HG02943 (cell line): ENCODE measurements at regions not wholly inside any gene's neighbourhood (a gene's known extent, or its start where the extent isn't known, plus 50 kb on each side); places are given as distances from the start of the nearest gene placed in this dataset.
A peak's percentile ranks its signal among the peaks of the same experiment; 100 is the strongest.
"Not testable (repeated sequence)": the region's sequence is repeated elsewhere in the genome, so short reads cannot be mapped to it uniquely, and the experiment has no call there.

Experiments
- ATAC-seq: cut with Tn5 transposase; IDR thresholded peaks from one replicate; pipeline ENCODE4 v1.9.1; 2021; ENCODE audit warnings: mild to moderate bottlenecking, low read depth, moderate library complexity; ENCODE audit not compliant: unreplicated experiment

DNA sequence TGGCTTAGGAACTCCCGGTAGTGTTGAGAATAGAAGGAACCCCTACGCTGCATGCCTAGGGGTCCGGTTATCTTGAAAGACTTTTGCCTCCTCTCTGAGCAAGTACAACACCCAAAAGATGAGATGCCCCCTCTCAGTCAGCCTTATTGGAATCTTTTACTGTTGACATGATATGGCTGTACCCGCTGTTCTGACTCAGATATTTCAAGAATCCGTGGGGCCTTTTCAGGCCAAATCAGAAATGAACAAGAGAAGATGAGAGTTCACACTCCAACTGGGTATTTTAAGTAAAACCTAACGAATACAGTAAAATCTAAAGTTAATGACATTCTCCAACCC lies 164.2 kb downstream of the PPIAL4G start:
- ATAC-seq, result no peak

DNA sequence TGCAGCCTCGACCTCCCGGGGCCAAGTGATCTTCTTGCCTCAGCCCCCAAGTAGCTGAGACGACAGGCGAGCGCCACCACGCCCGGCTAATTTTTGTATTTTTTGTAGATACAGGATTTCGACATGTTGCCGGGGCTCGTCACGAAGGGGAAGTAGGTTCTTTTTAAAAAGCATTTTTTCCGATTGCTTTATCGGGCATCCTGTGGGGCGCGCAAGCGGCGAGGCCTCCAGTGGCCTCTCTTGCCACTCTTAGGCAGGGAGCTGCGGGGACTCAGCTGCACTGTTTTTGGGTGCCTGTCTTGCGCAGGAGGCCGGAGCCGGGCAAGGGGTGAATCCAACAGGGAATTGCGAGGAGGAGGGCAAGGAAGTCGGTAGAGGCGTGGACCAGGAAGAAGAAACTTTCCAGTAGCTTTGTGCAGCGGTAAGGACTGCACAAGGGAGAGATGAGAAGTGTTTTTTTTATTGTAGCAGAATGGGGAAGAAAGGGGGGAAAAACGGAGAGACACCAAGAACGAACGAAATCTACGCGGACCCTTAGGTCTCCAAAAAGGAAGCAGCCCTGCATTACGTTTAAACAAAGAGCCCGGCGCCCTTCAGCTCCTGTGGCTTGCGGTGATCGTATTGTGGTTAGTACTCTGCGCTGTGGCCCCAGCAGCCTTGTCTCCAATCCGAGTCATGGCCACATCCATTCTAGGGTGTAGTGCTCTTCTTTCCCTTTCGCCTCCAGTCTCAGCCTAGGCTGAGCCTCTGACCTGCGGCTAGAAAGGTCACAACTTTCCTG lies 164.8 kb downstream of the PPIAL4G start:
- no peak for ATAC-seq

DNA sequence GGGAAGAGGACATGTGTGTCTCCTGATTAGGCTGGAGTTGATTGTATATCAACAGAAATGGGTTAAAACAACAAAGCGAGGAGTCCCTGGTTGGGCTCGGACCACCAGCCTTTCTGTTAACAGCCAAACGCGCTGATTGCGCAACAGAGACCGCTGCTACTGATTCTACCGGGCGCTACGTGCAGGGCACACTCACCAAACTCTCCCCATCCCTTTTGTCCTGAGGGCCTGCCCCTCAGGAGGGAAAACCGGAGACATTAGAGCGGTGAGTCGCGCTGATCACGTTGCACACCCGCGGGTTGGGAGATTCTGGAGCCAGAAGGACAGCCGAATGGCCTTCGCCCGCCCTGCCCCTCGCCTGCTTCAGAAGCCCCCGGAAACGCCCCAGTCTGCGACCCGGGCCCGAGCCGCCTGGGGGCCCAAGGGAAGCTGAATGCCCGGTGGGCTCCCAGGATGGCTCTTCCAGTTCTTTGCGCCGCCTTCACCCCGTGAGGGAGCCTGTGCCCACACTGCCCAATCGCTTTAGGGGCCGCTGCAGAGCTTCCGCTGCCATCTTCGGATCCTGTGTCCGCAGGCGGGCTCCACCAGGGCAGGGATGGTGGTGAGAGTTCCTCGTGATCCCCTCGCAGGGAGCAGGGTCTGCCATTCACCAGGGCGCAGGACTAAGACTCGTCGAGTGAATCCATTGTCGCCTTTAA lies 165.4 kb upstream of the NBPF11 start:
- ATAC-seq, result no peak

DNA sequence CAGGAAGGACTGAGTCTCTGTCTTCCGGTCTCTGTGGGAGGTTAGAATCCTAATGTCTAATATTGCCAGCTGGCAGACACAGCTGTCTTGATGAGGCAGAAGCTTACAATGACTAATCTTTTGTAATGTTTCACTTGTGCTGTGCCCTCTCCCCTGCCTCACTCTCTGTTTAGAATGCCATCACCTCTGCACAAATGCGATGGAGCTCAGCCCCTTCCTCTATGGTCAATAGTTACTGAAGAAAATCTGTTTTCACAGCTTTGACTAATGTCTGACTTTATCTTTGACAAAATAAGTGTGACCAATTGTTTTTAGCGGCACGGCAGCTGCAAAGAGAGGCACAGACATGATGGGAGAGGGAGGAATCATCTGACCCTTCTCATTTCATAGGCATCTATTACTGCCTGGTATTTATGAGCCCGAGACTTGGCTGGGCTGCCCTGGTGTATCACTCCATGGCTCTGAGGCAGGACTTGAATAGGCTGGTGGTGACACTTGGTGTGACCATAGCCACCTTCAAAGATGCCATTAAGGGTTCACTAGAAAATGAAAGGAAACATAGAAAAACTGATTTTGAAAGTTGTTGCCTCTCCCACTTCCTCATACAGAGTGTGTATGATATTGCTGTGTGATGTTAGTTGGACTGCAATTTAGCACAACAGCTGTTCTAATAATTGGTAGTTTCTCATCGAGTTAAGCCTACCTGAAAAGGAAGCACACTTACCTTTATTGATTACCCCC lies 163.2 kb upstream of the NBPF11 start:
- ATAC-seq, result peak; percentile 69

DNA sequence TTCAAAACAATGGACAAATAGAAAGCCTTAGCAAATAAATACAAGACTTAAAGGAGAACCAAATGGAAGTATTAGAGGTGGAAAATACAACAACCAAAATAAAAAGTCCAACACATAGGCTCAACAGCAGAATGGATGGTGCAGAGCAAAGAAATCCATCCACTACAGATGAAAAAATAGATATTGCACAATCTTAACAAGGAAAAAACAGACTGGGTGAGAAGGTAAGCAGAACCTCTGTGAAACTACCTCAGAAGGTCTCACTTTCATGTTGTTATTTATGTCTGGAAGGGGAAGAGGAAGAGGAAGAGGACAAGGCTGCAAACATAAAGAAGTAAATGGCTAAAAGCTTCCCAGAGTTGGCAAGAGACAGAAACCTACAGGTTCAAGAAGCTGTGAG lies 158.7 kb upstream of the NBPF11 start:
- ATAC-seq, result no peak

DNA sequence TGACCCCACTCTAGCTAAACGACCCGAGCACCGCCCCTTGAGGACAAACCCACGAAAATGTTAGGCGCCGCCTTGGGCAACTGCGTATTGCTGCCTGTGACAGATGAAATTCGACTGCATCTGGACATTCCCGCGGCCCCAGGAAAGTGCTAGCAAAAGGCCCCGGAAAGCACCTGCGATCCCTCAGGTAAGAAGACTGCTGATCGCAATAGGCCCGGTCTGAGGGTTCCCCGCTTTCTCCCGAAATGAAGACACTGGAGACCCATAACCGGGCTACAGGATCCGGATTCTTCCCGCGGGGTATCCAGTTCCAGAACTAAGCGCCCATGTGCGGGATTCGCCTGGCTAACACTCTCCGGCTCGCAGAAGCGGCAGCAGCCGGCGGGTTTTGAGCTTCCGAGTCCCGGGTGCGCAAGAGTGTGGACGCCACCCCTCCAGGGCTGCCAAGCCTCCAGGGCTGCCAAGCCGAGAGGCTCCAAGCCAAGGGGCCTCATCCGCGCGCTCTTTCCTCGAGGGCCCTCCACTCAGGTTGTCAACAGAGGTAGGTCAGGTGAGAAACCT lies 157.9 kb upstream of the NBPF11 start:
- ATAC-seq, result no peak

DNA sequence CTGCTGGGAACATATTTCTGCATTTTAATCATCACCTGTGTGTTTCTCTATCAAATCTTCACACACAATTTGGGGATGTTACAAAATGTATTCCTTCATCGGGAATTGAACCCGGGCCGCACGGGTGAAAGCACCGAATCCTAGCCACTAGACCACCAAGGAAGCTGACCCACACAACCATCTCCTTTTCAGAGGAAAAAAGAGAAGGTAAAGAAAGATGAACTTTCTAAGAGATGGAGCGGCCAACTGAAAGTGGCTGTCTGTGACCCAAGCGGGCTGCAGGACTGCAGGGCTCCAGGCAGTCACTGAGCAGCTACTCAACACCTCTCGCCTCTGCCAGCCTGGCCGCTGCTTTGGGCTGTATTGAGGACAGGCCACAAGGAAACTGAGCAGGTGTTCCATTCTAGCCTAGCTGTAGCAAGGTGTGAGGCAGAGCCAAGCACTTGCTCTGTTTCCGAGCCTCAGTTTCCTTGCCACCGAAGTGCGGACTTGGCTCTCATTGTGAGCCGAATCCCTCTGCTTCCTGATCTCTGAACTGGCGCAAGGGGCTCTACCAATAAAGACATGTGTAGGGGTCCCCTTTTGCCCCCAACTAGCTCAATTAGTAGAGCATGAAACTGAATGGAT lies 156.9 kb upstream of the NBPF11 start:
- ATAC-seq, result no peak

DNA sequence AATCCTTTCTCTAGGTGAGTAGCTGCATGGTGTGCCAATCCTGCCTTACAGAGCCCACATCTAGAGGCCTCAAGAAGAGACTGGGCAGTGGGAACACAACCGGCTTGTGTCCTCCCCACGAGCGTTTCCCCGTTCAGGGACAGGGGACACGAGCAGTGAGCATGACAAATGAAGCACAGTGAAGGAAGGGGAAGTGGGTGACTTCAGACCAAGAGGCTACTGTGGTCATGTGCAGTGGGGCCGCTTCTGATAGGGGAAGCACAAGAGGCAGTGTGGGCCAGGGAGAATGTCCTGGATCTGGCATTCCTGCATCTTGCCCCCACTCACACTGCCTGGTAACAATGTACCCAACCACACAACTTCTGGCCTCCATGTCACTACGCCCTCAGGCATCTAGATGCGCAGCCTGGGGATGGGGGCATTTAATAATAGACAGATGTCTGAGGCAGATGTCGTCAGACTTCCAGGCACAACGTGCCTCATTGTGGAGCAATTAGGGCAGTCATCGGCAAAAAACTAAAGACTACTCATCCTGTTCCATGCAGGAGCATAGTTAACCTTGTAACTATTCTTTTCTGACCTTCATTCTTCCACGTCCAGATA lies 155.6 kb upstream of the NBPF11 start:
- no peak for ATAC-seq

DNA sequence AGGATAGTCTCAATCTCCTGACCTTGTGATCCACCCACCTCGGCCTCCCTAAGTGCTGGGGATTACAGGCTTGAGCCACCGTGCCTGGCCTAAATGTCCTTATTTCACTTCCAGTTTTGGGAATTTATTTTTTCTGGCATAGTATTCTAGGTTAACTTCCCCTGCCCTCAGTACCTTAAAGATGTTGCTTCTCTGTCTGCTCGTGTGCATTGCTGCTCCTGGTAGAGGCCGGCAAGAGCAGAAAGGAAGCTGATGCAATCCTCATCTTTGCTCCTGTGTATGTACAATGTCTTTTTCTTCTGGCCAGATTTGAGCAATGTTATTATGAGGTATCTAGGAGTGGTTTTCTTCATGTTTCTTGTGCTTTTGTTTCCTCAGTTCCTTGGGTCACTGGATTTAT lies 152.9 kb upstream of the NBPF11 start:
- not testable (repeated sequence) for ATAC-seq

DNA sequence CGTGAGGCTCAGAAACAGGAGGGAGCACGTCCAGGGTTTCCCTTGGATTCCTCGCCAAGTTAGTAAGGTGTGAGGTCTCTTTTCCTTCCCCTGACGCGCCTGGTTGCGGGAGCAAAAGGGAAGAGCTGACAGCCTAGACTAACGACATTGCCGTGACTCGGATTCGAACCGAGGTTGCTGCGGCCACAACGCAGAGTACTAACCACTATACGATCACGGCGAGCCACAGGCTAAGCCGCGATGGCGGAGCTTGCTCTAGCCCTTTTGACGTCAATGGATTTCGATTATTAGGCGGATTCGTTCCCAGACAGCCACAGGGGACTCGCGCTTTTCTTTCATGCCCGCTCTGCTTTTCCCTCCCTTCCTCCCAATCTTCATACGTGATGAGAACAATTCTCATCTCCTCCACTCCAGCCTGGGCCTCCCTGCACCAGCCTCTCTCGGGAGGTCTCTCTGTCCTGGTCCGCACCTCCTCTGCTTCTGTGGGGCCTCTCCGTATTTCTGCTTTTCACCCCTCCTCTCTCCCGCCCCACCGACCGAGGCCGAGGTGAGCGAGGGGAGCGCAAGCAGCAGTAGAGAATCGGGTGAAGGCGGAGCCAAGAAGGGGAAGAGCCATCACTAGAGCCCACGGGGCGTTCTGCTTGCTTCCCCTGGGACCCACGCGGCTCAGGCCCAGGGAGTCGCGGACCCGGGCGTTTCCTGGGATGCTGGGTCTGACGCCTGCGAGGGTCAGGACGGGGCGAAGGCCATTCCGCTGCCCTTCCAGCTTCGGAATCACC lies 150.7 kb upstream of the NBPF11 start:
- not testable (repeated sequence) for ATAC-seq

DNA sequence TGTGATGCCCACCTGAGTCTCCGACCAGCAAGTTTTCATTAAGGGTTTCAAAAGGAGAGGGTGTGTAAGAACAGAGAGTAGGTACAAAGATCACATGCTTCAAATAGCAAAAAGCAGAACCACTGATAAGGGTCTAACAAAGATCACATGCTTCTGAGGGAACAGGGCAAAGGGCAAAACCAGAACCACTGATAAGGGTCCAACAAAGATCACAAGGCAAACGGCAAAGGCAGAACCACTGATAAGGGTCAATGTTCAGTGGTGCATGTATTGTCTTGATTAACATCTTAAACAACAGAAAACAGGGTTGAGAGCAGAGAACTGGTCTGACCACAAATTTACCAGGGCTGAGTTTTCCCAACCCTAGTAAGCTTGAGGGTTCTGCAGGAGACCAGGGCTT lies 145.8 kb upstream of the NBPF11 start:
- not testable (repeated sequence) for ATAC-seq

DNA sequence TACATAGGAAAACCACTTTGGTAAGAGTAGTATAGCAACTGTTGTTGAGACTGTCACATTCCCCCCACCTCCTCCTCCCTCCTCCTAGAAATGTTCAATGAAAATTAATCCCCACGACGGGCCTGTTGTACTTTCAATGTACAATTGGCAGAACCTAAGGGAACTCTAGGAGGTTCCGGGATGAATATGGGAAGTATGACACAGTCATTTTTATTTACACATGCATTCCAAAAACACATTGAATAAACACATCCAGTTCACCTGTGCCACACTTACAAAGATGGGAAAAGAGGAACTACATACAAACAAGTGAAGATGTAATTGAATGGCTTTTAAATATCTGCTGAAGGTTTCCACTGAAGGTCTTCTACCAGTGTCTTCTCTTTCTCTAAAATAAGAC lies 144.4 kb upstream of the NBPF11 start:
- no peak for ATAC-seq

DNA sequence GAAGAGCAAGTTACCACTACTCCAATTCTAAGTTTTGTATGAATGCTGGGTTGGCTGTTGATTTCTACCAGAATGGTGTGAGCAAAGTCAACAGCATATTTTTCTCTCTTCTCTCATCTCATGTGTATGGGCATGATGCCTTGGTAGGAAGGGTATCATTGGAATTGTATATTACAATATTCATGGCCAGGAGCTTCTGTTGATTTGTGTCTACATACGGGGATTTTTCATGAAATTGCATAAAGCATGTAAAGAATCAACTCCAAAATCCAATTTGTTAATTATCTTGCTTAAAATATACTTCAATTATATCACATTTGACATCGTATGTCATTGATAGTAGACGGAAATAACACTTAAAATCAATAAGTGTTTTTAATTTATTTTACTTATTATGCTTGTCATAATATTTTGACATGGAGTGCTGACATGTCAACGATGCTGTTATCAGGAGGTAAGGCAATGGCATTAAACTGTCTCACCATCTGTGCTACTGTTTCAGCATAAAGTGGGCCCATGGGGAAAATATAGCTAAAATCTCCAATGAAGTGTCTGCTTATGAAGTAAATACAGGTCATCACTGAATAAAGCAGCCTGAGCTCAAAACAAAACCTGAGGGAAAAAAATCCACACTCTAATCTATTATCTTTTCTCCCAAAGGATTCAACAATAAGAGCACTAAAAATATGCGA lies 142.2 kb upstream of the NBPF11 start:
- no peak for ATAC-seq

DNA sequence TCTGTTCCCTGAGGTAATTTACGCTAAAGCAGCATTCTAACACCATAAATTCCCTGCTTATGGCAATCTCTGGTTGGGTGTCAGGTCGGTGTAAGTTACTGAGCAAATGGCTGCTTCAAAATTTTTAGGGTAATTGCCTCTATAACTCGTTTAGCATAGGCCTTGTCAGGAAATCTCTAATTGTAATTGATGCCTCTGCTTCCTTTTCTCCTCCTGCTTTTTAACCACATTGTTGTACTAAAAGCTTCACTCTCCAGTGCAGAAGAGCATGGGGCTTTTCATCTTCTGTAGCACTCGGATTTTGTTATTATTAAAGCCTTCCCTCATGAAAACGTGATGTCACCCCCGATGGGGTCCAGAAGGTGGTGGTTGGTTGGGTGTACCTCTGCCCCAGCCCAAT lies 141.6 kb upstream of the NBPF11 start:
- no peak for ATAC-seq

DNA sequence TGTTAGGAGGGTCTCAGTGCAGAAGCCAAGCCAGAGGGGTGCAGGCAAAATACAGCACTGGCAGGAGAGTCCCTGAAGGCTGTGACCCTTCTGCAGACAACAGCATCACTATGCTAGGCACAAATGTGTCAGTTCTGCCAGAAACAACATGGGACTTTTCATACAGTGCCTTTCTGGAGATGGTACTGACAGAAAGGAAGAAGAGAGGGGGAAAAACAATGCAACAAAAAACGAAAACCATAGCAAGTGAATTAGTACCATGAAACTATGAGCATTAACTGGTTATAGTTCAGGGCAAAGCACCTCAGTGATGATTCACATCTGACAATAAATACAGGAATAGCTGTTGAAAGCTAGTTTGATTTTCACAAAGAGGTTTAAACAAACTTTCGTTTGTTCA lies 140.8 kb upstream of the NBPF11 start:
- ATAC-seq, result no peak

DNA sequence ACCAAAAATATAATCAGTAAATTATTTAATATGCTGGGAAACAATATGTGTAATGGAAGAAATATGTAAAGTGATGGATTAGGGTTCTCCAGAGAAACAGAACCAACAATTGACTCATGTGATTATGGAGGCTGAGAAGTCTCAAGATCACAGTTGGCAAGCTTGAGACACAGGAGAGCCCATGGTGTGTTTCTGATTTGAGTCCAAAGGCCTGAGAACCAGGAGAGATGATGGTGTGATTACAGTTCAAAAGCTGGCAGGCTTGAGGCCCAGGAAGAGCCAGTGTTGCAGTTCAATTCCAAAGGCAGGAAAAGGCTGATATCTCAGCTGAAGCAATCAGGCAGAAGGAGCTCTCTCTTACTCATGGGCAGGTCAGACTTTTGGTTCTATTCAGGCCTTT lies 138.8 kb upstream of the NBPF11 start:
- no peak for ATAC-seq

DNA sequence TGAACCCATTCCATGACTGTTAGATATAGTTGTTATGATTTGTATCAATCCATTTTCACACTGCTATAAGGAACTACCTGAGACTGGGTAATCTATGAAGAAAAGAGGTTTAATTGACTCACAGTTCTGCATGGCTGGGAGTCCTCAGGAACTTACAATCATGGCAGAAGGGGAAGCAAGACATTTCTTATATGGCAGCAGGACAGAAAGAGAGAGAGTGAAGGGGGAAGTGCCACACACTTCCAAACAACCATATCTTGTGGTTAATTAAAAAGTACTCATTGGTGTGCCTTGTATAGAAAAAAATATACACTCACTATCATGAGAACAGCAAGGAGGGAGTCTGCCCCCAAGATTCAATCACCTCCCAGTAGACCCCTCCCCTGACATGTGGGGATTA lies 137.6 kb upstream of the NBPF11 start:
- no peak for ATAC-seq

DNA sequence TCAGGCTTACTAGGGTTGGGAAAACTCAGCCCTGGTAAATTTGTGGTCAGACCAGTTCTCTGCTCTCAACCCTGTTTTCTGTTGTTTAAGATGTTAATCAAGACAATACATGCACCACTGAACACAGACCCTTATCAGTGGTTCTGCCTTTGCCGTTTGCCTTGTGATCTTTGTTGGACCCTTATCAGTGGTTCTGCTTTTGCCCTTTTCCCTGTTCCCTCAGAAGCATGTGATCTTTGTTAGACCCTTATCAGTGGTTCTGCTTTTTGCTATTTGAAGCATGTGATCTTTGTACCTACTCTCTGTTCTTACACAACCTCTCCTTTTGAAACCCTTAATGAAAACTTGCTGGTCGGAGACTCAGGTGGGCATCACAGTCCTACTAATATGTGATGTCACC lies 133.9 kb upstream of the NBPF11 start:
- not testable (repeated sequence) for ATAC-seq
